ENCODE measurements at regions not wholly inside any gene's neighbourhood (a gene's known extent, or its start where the extent isn't known, plus 50 kb on each side); places are given as distances from the start of the nearest gene placed in this dataset.

- no peak overlapping the region for H3K27ac ChIP-seq
- TF ChIP-seq, protein P1, sequence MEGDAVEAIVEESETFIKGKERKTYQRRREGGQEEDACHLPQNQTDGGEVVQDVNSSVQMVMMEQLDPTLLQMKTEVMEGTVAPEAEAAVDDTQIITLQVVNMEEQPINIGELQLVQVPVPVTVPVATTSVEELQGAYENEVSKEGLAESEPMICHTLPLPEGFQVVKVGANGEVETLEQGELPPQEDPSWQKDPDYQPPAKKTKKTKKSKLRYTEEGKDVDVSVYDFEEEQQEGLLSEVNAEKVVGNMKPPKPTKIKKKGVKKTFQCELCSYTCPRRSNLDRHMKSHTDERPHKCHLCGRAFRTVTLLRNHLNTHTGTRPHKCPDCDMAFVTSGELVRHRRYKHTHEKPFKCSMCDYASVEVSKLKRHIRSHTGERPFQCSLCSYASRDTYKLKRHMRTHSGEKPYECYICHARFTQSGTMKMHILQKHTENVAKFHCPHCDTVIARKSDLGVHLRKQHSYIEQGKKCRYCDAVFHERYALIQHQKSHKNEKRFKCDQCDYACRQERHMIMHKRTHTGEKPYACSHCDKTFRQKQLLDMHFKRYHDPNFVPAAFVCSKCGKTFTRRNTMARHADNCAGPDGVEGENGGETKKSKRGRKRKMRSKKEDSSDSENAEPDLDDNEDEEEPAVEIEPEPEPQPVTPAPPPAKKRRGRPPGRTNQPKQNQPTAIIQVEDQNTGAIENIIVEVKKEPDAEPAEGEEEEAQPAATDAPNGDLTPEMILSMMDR (conservative IDR thresholded peaks at IDR 0.05), result no peak
Observed at GRCh38 chrX:43218198-43218597, 437.9 kb upstream of the MAOA start.

DNA sequence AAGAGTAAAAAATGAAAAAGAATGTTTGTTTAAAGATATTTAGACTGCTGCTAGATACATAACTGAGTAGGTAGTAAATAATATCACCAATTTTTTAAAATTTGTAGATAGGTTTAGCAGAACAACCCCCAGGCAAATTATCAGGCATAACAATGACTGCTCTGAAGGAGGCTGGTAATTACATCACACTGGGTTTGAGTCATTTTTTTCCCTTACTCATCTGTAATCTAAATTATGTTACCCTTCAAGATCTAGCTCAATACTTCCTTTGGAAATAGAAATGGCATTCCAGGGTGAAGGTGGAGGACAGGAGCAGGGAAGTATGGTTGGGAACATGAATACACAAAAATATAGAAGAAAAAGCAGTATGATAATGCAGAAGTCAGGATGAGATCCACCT, 431.6 kb upstream of the MAOA start:
- H3K27ac ChIP-seq, result no peak overlapping the region
- TF ChIP-seq, protein P1 (conservative IDR thresholded peaks at IDR 0.05), result no peak

GRCh38 chrX:43225626-43226328, 430.3 kb upstream of the MAOA start:
- H3K27ac ChIP-seq, result no peak overlapping the region

DNA sequence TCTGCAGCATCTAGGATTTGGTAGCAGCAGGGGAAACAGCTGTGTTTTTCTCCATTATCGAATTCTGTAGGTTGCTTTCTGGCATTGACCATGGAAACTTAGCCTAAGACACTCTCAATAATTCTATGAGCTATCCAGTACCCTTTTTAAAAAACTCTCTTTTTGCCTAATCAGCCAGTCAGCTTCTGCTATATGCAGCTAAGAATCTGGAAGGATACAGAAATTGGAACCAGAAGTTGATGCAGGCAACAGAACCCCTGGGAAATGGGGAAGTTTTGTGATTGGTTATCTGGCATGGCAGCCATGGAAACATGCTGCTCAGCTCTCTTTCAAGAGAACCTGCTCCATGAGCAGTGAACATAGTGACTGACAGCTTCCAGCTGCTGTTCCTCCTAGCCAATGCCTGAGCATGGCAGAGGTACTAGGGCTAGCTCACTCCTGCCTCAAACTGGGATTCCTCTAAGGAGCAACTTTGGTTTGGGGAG, 417.6 kb upstream of the MAOA start:
- TF ChIP-seq, protein P1 (conservative IDR thresholded peaks at IDR 0.05), result no peak

More at GRCh38 chrX:43225626-43226328, 430.3 kb upstream of the MAOA start:
- TF ChIP-seq, protein P1 (conservative IDR thresholded peaks at IDR 0.05), result no peak

DNA sequence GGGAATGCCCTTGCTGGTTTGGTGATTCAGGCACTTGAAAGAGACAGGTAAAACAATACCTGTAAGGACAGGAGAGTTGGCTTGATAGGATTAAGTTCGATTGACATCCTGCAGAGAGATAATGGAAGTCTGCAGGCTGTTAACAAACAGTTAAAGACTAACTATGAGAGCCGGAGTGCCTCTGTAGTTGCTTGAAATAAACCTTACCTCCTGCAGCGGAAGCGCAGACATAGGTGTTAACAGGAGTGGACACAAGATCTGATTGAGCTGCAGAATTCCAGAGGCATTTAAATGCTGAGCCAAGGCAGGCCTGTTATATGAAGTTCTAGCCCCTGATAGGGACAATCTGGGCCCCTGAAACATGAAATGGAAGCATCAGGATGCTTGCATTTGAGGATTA, 416.7 kb upstream of the MAOA start:
- H3K27ac ChIP-seq, result no peak overlapping the region
- TF ChIP-seq, protein P1 (conservative IDR thresholded peaks at IDR 0.05), result no peak

More for the DNA sequence above, 417.6 kb upstream of the MAOA start:
- no peak overlapping the region for H3K27ac ChIP-seq

- TF ChIP-seq, protein P1 (conservative IDR thresholded peaks at IDR 0.05), result no peak
- no peak overlapping the region for H3K27ac ChIP-seq
Observed at GRCh38 chrX:43255596-43255995, 400.5 kb upstream of the MAOA start.

GRCh38 chrX:43266487-43266886, 389.6 kb upstream of the MAOA start:
- TF ChIP-seq, protein P1 (conservative IDR thresholded peaks at IDR 0.05), result no peak
- H3K27ac ChIP-seq, result no peak overlapping the region
